GM12878 (cell line): ENCODE measurements at regions not wholly inside any gene's neighbourhood (a gene's known extent, or its start where the extent isn't known, plus 50 kb on each side); places are given as distances from the start of the nearest gene placed in this dataset.

Experiments used
- ATAC-seq: fragments of 200-7000 bp; cut with Tn5 transposase; 3 replicates; pipeline ENCODE4 v1.9.1; 2020; ENCODE audit warnings: mild to moderate bottlenecking, moderate library complexity
- BruUV-seq: library from RNA; stranded (reverse); fragments of 400-500 nt; replicated peaks from 2 replicates; lab custom pipeline; 2021; lab: Mats Ljungman, UMichigan
- CTCF ChIA-PET: fragments of 300-600 bp; sonication (Branson Sonifier 250); formaldehyde crosslinking; extraction: SDS; loops from one replicate; lab custom pipeline; 2021; ENCODE audit warnings: inconsistent platforms; lab: Yijun Ruan, JAX
- POLR2A ChIA-PET: fragments of 350-600 bp; formaldehyde crosslinking; extraction: SDS; loops from one replicate; lab custom pipeline; 2021; ENCODE audit warnings: inconsistent platforms; lab: Charles Lee
- RAD21 ChIA-PET: fragments of 300-600 bp; sonication (Branson Sonifier 250); formaldehyde crosslinking; loops from one replicate; lab custom pipeline; 2023; ENCODE audit warnings: antibody characterized with exemption; ENCODE audit not compliant: unreplicated experiment; lab: Charles Lee
- SMC1A ChIA-PET: fragments of 300-600 bp; sonication (Branson Sonifier 250); formaldehyde crosslinking; loops from one replicate; lab custom pipeline; 2023; ENCODE audit not compliant: unreplicated experiment, uncharacterized antibody; lab: Charles Lee
- DNase-seq: peaks from one replicate; pipeline ENCODE4 v3.0.0-alpha.2; 2011; ENCODE audit warnings: low read depth, low spot score
- FAIRE-seq: peaks from 3 replicates; lab custom pipeline; 2011; peaks lifted over from hg19 to GRCh38; lab: Jason Lieb, UNC
- H2AFZ ChIP-seq: 2 replicates; pipeline ENCODE4 v1.6.0; 2011; ENCODE audit warnings: low read depth, low read length, control low read depth; ENCODE audit not compliant: control insufficient read depth
- H3K27ac ChIP-seq: 2 replicates; pipeline ENCODE4 v1.5.1; 2011; ENCODE audit warnings: control low read depth; ENCODE audit not compliant: control insufficient read depth, insufficient read depth
- H3K27me3 ChIP-seq, 2 experiments: replicated peaks in 1 of 2; 2 replicates each; pipeline versions ENCODE4 v1.6.0 to v1.6.1; 2011; ENCODE audit warnings: low read length in 1 of 2; ENCODE audit not compliant: control insufficient read depth in 2 of 2, insufficient read depth in 2 of 2
- H3K36me3 ChIP-seq, 2 experiments: 2 replicates each; pipeline ENCODE4 v1.5.1; 2011; ENCODE audit warnings: low read length in 1 of 2; ENCODE audit not compliant: control insufficient read depth in 2 of 2, insufficient read depth in 2 of 2
- H3K4me1 ChIP-seq: 2 replicates; pipeline ENCODE4 v1.6.1; 2011; ENCODE audit warnings: mild to moderate bottlenecking, low read length, moderate library complexity, mixed read lengths; ENCODE audit not compliant: control insufficient read depth, insufficient read depth
- H3K4me2 ChIP-seq: 2 replicates; pipeline ENCODE4 v1.6.0; 2011; ENCODE audit warnings: control low read depth; ENCODE audit not compliant: control insufficient read depth, insufficient read depth
- H3K4me3 ChIP-seq: fragments of 200-600 bp; sonication (generic); 2 replicates; pipeline ENCODE4 v1.5.1; 2016
- H3K79me2 ChIP-seq: 2 replicates; pipeline ENCODE4 v1.6.0; 2011; ENCODE audit warnings: low read length; ENCODE audit not compliant: control insufficient read depth, insufficient read depth
- H3K9ac ChIP-seq: 2 replicates; pipeline ENCODE4 v1.8.0; 2011; ENCODE audit warnings: low read length, control low read depth, mixed read lengths; ENCODE audit not compliant: control insufficient read depth, insufficient read depth
- H3K9me3 ChIP-seq: replicated peaks from 3 replicates; pipeline ENCODE4 v1.5.1; 2011; ENCODE audit warnings: mild to moderate bottlenecking, low read length; ENCODE audit not compliant: control insufficient read depth, insufficient read depth
- H4K20me1 ChIP-seq: 2 replicates; pipeline ENCODE4 v1.6.0; 2011; ENCODE audit not compliant: control insufficient read depth, insufficient read depth
- ATF7 ChIP-seq: fragments of 450-650 bp; IDR thresholded peaks from 2 replicates; pipeline ENCODE4 v1.6.1; 2016; ENCODE audit warnings: low read depth, mild to moderate bottlenecking
- BHLHE40 ChIP-seq, 2 experiments: fragments of 450-650 bp in 1 of 2; IDR thresholded peaks; 2 replicates each; pipeline ENCODE4 v1.6.1; 2011 to 2017; ENCODE audit warnings: low read depth in 2 of 2, borderline replicate concordance in 1 of 2, improper control_type of control experiment in 1 of 2, low read length in 1 of 2, mild to moderate bottlenecking in 1 of 2
- BMI1 ChIP-seq: fragments of 450-650 bp; IDR thresholded peaks from 2 replicates; pipeline ENCODE4 v1.6.1; 2016; ENCODE audit warnings: mild to moderate bottlenecking, moderate library complexity, borderline replicate concordance
- EGR1 ChIP-seq, 2 experiments: IDR thresholded peaks; 1 replicate in 1 of 2; 2 replicates in 1 of 2; pipeline ENCODE4 v1.6.1; 2011 to 2012; ENCODE audit warnings: low read depth in 2 of 2, low read length in 2 of 2, borderline replicate concordance in 1 of 2, mild to moderate bottlenecking in 1 of 2, moderate library complexity in 1 of 2
- ETV6 ChIP-seq, 2 experiments: fragments of 450-650 bp in 1 of 2; IDR thresholded peaks in 1 of 2; conservative IDR thresholded peaks in 1 of 2; 2 replicates each; pipeline ENCODE4 v1.6.1; 2014; ENCODE audit warnings: antibody characterized with exemption in 1 of 2, borderline replicate concordance in 1 of 2, low read depth in 1 of 2, mild to moderate bottlenecking in 1 of 2, moderate library complexity in 1 of 2
- FOXK2 ChIP-seq: fragments of 450-650 bp; IDR thresholded peaks from 2 replicates; pipeline ENCODE4 v1.6.1; 2017; ENCODE audit warnings: mild to moderate bottlenecking, moderate library complexity
- HDAC2 ChIP-seq: fragments of 200-600 bp; sonication (generic); IDR thresholded peaks from 2 replicates; pipeline ENCODE4 v1.6.1; 2017
- KDM1A ChIP-seq: fragments of 200-600 bp; sonication (generic); IDR thresholded peaks from 2 replicates; pipeline ENCODE4 v1.6.1; 2016; ENCODE audit warnings: borderline replicate concordance
- RBBP5 ChIP-seq: fragments of 200-600 bp; sonication (generic); conservative IDR thresholded peaks from 2 replicates; pipeline ENCODE4 v1.6.1; 2016
- SMARCA5 ChIP-seq: fragments of 450-650 bp; IDR thresholded peaks from 2 replicates; pipeline ENCODE4 v1.6.1; 2017; ENCODE audit warnings: mild to moderate bottlenecking
- USF1 ChIP-seq: IDR thresholded peaks from 2 replicates; pipeline ENCODE4 v1.6.1; 2011; ENCODE audit warnings: borderline replicate concordance, low read depth, mild to moderate bottlenecking, moderate library complexity, mixed read lengths, low read length; ENCODE audit not compliant: insufficient read depth; ENCODE audit errors: extremely low read length
- ZBTB4 ChIP-seq: fragments of 450-650 bp; formaldehyde crosslinking; IDR thresholded peaks from 2 replicates; pipeline ENCODE4 v1.4.0; 2022; ENCODE audit warnings: mild to moderate bottlenecking, moderate library complexity
- ZZZ3 ChIP-seq: IDR thresholded peaks from 2 replicates; pipeline ENCODE4 v1.6.1; 2011; ENCODE audit warnings: low read depth; ENCODE audit not compliant: control insufficient read depth, insufficient read length
- WGBS: methylation state at CpG from one replicate; pipeline ENCODE4 v1.1.6; 2016; ENCODE audit warnings: low lambda C conversion rate; ENCODE audit not compliant: insufficient replicate concordance, insufficient coverage; ENCODE audit errors: missing lambda C conversion rate; 5-methylcytosine and 5-hydroxymethylcytosine counted together
- in situ Hi-C: fragments of 300-500 bp; cut with MboI; formaldehyde crosslinking; loops from 9 replicates; pipeline ENCODE4 v1.14.3; 2018; ENCODE audit warnings: mixed read lengths
- intact Hi-C: fragments of 100-400 bp; cut with micrococcal nuclease; formaldehyde crosslinking; loops from one replicate; pipeline ENCODE4 v1.14.2; 2022; ENCODE audit not compliant: unreplicated experiment
- TF ChIP-seq, protein P1 (sequence below): fragments of 450-650 bp; IDR thresholded peaks from 2 replicates; pipeline ENCODE4 v1.6.1; 2017; ENCODE audit warnings: mild to moderate bottlenecking
- TF ChIP-seq, protein P2 (sequence below): fragments of 450-650 bp; IDR thresholded peaks from 2 replicates; pipeline ENCODE4 v1.6.1; 2017; ENCODE audit warnings: mild to moderate bottlenecking, low read depth, inconsistent platforms; ENCODE audit not compliant: poor library complexity, severe bottlenecking

- Histone ChIP-seq H3K9me3 (no peaks in the 10 kb centered on the region), H3K79me2 (no peaks in the 10 kb centered on the region), H3K36me3 (no peaks in the 10 kb centered on the region), H3K4me3 (no peak overlapping the region), H3K9ac (no peak overlapping the region), H3K4me2 (no peak overlapping the region), H3K27ac (no peak overlapping the region), H2AFZ (no peak overlapping the region), H3K27me3 (no peaks in the 10 kb centered on the region; a peak in 1 of 4 replicates), H3K4me1 (no peaks in the 10 kb centered on the region), H4K20me1 (no peaks in the 10 kb centered on the region)
- ChIA-PET POLR2A (no interaction called here), CTCF (no interaction called here), RAD21 (no interaction called here), SMC1A (no interaction called here)
- ATAC-seq (no peak), FAIRE-seq (no peak), DNase-seq (no peak)
- intact Hi-C loops (no loop called here), in situ Hi-C loops (no loop called here)
- TF ChIP-seq ZZZ3 = no peak
- no peak for TF ChIP-seq BMI1
- no peak for TF ChIP-seq RBBP5
- TF ChIP-seq ZBTB4 = no peak
- no peak for TF ChIP-seq HDAC2
- no peak for TF ChIP-seq ETV6 (conservative IDR thresholded peaks at IDR 0.05 in 1 of 2, IDR thresholded peaks at IDR 0.05 in 1 of 2; ENCODE audit: borderline replicate concordance in 1 of 2, low read depth in 1 of 2)
- TF ChIP-seq EGR1 (IDR thresholded peaks at IDR 0.05; ENCODE audit: borderline replicate concordance in 1 of 2, low read depth in 2 of 2, low read length in 2 of 2) = no peak
- TF ChIP-seq ATF7 = no peak
- TF ChIP-seq, protein P1, sequence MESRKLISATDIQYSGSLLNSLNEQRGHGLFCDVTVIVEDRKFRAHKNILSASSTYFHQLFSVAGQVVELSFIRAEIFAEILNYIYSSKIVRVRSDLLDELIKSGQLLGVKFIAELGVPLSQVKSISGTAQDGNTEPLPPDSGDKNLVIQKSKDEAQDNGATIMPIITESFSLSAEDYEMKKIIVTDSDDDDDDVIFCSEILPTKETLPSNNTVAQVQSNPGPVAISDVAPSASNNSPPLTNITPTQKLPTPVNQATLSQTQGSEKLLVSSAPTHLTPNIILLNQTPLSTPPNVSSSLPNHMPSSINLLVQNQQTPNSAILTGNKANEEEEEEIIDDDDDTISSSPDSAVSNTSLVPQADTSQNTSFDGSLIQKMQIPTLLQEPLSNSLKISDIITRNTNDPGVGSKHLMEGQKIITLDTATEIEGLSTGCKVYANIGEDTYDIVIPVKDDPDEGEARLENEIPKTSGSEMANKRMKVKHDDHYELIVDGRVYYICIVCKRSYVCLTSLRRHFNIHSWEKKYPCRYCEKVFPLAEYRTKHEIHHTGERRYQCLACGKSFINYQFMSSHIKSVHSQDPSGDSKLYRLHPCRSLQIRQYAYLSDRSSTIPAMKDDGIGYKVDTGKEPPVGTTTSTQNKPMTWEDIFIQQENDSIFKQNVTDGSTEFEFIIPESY = no peak
- TF ChIP-seq, protein P2, sequence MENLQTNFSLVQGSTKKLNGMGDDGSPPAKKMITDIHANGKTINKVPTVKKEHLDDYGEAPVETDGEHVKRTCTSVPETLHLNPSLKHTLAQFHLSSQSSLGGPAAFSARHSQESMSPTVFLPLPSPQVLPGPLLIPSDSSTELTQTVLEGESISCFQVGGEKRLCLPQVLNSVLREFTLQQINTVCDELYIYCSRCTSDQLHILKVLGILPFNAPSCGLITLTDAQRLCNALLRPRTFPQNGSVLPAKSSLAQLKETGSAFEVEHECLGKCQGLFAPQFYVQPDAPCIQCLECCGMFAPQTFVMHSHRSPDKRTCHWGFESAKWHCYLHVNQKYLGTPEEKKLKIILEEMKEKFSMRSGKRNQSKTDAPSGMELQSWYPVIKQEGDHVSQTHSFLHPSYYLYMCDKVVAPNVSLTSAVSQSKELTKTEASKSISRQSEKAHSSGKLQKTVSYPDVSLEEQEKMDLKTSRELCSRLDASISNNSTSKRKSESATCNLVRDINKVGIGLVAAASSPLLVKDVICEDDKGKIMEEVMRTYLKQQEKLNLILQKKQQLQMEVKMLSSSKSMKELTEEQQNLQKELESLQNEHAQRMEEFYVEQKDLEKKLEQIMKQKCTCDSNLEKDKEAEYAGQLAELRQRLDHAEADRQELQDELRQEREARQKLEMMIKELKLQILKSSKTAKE = no peak
- TF ChIP-seq KDM1A = no peak
- no peak for TF ChIP-seq USF1
- no peak for TF ChIP-seq SMARCA5
- no peak for TF ChIP-seq FOXK2
- no peak for TF ChIP-seq BHLHE40 (IDR thresholded peaks at IDR 0.05; ENCODE audit: borderline replicate concordance in 1 of 2, low read depth in 2 of 2, low read length in 1 of 2)
- BruUV-seq = no TSS peak
- 0% methylated on average over 1 of the region's 1 CpG for WGBS
Measured at GRCh38 chr1:38628241-38628640, 231.3 kb downstream of the RRAGC start.
